CD4-positive, alpha-beta T cell treated with Interleukin-4 for 1 hour (primary cell): ENCODE measurements at regions not wholly inside any gene's neighbourhood (a gene's known extent, or its start where the extent isn't known, plus 50 kb on each side); places are given as distances from the start of the nearest gene placed in this dataset.

Experiments used
- DNase-seq, 2 donors: peaks; one replicate each; pipeline ENCODE4 v3.0.0-alpha.2; 2020 to 2022

- no peak for DNase-seq
Measured at GRCh38 chr12:45102818-45103217, 51.9 kb upstream of the DBX2 start.

GRCh38 chr12:45105996-45106395 lies 55.1 kb upstream of the DBX2 start:
- no peak for DNase-seq

GRCh38 chr12:45112306-45112705 lies 61.4 kb upstream of the DBX2 start:
- DNase-seq, result no peak

GRCh38 chr12:45121224-45121623 lies 70.3 kb upstream of the DBX2 start:
- no peak for DNase-seq

- no peak for DNase-seq
Measured at GRCh38 chr12:45122768-45123380, 72.0 kb upstream of the DBX2 start.

GRCh38 chr12:45124485-45125155 lies 73.7 kb upstream of the DBX2 start:
- DNase-seq, result no peak

GRCh38 chr12:45125997-45126396 lies 75.1 kb upstream of the DBX2 start:
- no peak for DNase-seq

- no peak for DNase-seq
Measured at GRCh38 chr12:45128637-45129036, 77.7 kb upstream of the DBX2 start.

GRCh38 chr12:45130881-45131281 lies 80.0 kb upstream of the DBX2 start:
- DNase-seq, result peak; percentile 13 to 32

GRCh38 chr12:45131506-45131905 lies 80.6 kb upstream of the DBX2 start:
- DNase-seq, result no peak

GRCh38 chr12:45138609-45139008 lies 77.3 kb upstream of the ANO6 start:
- no peak for DNase-seq

GRCh38 chr12:45148006-45148405 lies 67.9 kb upstream of the ANO6 start:
- no peak for DNase-seq

- DNase-seq, result no peak
Measured at GRCh38 chr12:45148619-45149018, 67.3 kb upstream of the ANO6 start.

GRCh38 chr12:45165284-45165683 lies 50.6 kb upstream of the ANO6 start:
- DNase-seq, result no peak

- DNase-seq, result no peak
Measured at GRCh38 chr12:45166056-45166455, 49.8 kb upstream of the ANO6 start.
